Peyer's patch (tissue), 4 donors: ENCODE measurements at regions not wholly inside any gene's neighbourhood (a gene's known extent, or its start where the extent isn't known, plus 50 kb on each side); places are given as distances from the start of the nearest gene placed in this dataset.

Source experiments
- DNase-seq, 3 donors: peaks; one replicate each; pipeline ENCODE4 v3.0.0-alpha.2; 2017 to 2019
- H3K27ac ChIP-seq, 4 donors: fragments of 200-600 bp; sonication (generic); one replicate each; pipeline ENCODE4 v1.5.1; 2016 to 2019
- H3K27me3 ChIP-seq, 2 donors: fragments of 200-600 bp; sonication (generic); one replicate each; pipeline ENCODE4 v1.5.1; 2019
- H3K36me3 ChIP-seq, 3 donors: fragments of 200-600 bp; sonication (generic); one replicate each; pipeline ENCODE4 v1.5.1; 2016 to 2019
- H3K4me1 ChIP-seq, 4 donors: fragments of 200-600 bp; sonication (generic); one replicate each; pipeline ENCODE4 v1.5.1; 2016 to 2019
- H3K4me3 ChIP-seq, 4 donors: fragments of 200-600 bp; sonication (generic); 1 replicate in 3 of 4; 2 replicates in 1 of 4; pipeline ENCODE4 v1.5.1; 2016 to 2019; ENCODE audit warnings: mild to moderate bottlenecking in 1 of 4
- H3K9me3 ChIP-seq, 4 donors: fragments of 200-600 bp; sonication (generic); one replicate each; pipeline ENCODE4 v1.5.1; 2016 to 2019; ENCODE audit warnings: mild to moderate bottlenecking in 1 of 4
- CTCF ChIP-seq, 6 experiments: fragments of 450-650 bp in 4 of 6; fragments of 200-600 bp in 2 of 6; sonication (generic) in 1 of 6; IDR thresholded peaks; one replicate each; pipeline ENCODE4 v1.5.1; 2017 to 2019; ENCODE audit warnings: antibody characterized with exemption in 6 of 6, mild to moderate bottlenecking in 3 of 6, moderate library complexity in 1 of 6
- POLR2A ChIP-seq, 2 donors: fragments of 450-650 bp; IDR thresholded peaks; one replicate each; pipeline ENCODE4 v1.5.1; 2017; ENCODE audit warnings: antibody characterized with exemption in 2 of 2, mild to moderate bottlenecking in 2 of 2, moderate library complexity in 2 of 2

- H3K4me1 ChIP-seq = no peaks in the 10 kb centered on the region
- TF ChIP-seq CTCF (IDR thresholded peaks at IDR 0.05) = no peak
- TF ChIP-seq POLR2A (IDR thresholded peaks at IDR 0.05) = no peak
- no peak overlapping the region for H3K4me3 ChIP-seq
Measured at GRCh38 chr19:33962161-33962560, 165.5 kb downstream of the KCTD15 start.

DNA sequence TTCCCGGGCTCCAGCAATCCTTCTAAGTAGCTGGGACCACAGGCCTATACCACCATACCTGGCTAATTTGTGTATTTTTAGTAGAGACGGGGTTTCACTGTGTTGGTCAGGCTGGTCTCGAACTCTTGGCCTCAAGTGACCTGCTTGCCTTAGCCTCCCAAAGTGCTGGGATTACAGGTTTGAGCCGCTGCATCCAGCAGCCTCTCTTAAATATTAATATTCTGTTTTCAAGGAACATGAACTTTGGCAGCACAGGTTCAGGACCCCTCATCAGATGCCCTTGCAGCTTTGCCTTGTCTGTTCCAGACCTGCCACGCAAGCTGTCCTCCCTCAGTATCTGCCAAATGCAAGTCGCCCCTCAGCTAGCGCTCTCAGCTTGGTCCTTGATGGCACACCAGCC, 166.8 kb downstream of the KCTD15 start:
- no peak overlapping the region for H3K27ac ChIP-seq
- H3K9me3 ChIP-seq = peaks cover 0 to 3% (median 0%) of the 10 kb centered on the region in 4 donors
- H3K36me3 ChIP-seq = no peaks in the 10 kb centered on the region
- DNase-seq = no peak
- no peaks in the 10 kb centered on the region for H3K4me1 ChIP-seq
- no peaks in the 10 kb centered on the region for H3K27me3 ChIP-seq
- no peak overlapping the region for H3K4me3 ChIP-seq
- TF ChIP-seq CTCF (IDR thresholded peaks at IDR 0.05) = no peak
- TF ChIP-seq POLR2A (IDR thresholded peaks at IDR 0.05) = no peak

More at GRCh38 chr19:33962161-33962560, 165.5 kb downstream of the KCTD15 start:
- H3K9me3 ChIP-seq = peaks cover 0 to 3% (median 0%) of the 10 kb centered on the region in 4 donors
- no peak overlapping the region for H3K27ac ChIP-seq
- no peaks in the 10 kb centered on the region for H3K27me3 ChIP-seq
- H3K36me3 ChIP-seq = no peaks in the 10 kb centered on the region
- no peak for DNase-seq

DNA sequence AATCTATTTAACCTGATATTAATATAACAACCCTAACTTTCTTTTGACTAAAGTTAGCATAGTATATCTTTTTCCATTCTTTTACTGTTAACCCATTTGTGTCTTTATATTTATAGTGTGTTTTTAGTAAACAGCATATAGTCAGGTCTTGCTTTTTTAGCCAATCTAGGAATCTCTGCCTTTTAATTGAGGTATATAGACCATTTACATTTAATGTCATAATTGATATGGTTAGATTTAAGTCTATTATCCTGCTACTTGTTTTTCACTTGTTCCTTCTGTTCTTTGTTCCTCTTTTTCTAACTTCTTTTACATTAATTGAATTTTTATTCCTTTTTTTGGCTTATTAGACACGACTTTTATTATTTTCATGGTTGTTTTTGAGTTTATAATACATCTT, 174.4 kb downstream of the KCTD15 start:
- DNase-seq = no peak
- H3K27ac ChIP-seq = no peak overlapping the region
- H3K9me3 ChIP-seq = peaks cover 0 to 7% (median 0%) of the 10 kb centered on the region in 4 donors
- TF ChIP-seq POLR2A (IDR thresholded peaks at IDR 0.05) (no peak), CTCF (IDR thresholded peaks at IDR 0.05) (no peak)
- no peak overlapping the region for H3K4me3 ChIP-seq
- H3K27me3 ChIP-seq = no peaks in the 10 kb centered on the region
- no peaks in the 10 kb centered on the region for H3K4me1 ChIP-seq
- no peaks in the 10 kb centered on the region for H3K36me3 ChIP-seq

DNA sequence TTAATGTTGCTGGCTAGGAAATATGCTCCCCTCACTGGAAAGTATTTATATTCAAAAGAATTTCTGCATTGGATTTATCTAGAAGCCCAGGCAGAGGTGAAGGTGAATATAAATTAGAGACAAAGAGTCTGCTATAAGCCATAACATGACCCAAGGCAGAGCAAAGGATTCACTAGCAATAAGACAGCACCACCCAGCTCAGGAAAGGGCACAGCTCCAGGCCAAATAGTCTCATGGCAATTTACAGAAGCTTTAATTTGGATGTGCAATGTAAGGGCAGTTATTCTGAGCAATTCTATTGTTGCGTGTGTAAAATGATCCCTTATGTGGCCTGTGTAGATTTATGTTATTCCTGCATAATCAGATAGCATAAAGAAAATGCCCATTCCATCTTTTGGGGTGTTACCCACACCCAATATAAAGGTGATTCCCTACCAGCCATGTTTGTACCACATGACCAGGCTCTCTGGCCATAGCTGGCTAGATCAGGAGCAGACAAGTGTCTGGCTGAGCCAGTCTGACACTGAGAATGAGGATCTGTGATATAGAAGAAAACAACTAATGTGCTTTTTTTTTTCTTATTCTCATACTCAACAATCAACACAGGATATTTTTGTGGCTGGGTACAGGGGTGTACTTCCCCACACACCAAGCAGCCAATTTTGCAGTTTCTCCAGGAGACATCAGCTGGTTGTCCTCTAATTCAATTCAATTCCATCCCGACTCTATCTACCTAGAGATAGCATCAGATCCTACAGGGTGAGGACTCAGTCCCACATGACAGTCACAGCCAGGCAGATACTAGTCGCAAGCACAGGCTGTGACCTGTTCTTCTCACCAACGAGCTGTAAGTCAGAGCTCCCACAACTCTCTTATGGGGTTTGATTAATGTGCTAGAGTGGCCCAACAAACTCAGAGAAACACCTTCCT, 181.4 kb downstream of the KCTD15 start:
- Histone ChIP-seq H3K4me1 (no peaks in the 10 kb centered on the region), H3K4me3 (no peak overlapping the region), H3K9me3 (no peaks in the 10 kb centered on the region), H3K36me3 (no peaks in the 10 kb centered on the region), H3K27ac (no peak overlapping the region), H3K27me3 (no peaks in the 10 kb centered on the region)
- no peak for TF ChIP-seq POLR2A (IDR thresholded peaks at IDR 0.05)
- no peak for TF ChIP-seq CTCF (IDR thresholded peaks at IDR 0.05)
- no peak for DNase-seq

DNA sequence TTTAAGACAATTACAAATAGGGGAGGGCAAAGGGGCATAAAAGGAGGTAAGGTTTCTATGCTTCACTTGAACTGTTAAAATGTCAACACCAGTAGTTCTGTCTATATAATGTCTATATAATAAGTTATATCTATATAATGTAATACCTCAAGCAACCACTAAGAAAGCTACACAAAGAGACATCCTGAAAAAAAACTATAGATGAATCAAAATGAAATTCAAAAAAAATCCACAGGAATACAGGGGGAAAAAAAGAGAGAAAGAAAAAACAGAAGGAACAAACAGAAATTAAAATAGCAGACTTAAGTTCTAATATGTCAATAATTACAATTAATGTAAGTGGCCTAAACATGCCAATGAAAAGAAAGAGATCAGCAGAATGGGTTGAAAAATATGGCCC, 186.0 kb downstream of the KCTD15 start:
- Histone ChIP-seq H3K4me3 (no peak overlapping the region), H3K9me3 (no peaks in the 10 kb centered on the region), H3K36me3 (no peaks in the 10 kb centered on the region), H3K4me1 (no peaks in the 10 kb centered on the region), H3K27me3 (no peaks in the 10 kb centered on the region), H3K27ac (no peak overlapping the region)
- DNase-seq = no peak
- TF ChIP-seq CTCF (IDR thresholded peaks at IDR 0.05) = no peak
- no peak for TF ChIP-seq POLR2A (IDR thresholded peaks at IDR 0.05)
